ENCODE measurements at regions not wholly inside any gene's neighbourhood (a gene's known extent, or its start where the extent isn't known, plus 50 kb on each side); places are given as distances from the start of the nearest gene placed in this dataset.
"Not testable (repeated sequence)": the region's sequence is repeated elsewhere in the genome, so short reads cannot be mapped to it uniquely, and the experiment has no call there.

- FAIRE-seq = no peak
These were observed 97.1 kb downstream of the PLPPR4 start for GRCh38 chr1:99361406-99361805.

DNA sequence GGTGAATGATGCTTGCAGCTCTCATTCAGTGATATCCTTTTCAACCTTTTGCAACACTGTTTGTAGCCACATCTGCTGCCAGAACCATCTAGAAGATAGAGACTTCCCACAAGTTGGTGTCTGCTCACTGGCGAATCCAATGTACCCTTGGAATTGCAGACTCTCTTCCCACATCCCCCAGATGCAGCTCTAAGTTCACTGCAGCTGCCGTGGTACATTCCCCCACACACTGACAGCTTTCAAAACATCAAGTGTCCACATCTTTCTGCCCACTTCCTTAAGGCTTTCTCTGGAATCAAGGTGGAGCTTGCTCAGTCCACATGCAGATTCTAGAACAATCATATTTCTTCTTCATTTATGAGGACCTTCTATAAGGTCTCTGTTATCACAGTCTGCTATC is 99.2 kb downstream of the PLPPR4 start:
- no peak for FAIRE-seq

GRCh38 chr1:99365141-99365540 is 100.8 kb downstream of the PLPPR4 start:
- no peak for FAIRE-seq

DNA sequence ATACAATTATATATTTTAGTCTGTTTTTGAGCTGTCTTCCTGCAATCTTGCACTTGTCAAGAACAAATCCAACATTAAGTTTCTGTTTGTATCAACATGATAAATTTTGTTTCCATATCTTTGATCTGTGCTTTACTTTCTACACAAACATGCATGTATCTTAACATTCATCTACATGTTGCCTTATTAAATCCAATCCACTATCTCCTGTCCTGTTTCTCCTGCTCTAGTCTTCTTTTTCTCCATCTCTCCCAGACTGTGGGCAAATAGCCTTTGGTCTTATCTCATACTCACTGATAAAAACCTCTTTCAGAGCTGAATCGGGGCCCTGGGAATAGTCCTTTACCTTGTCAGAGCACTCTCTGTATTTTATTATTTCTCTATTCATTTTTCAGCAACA is 101.3 kb downstream of the PLPPR4 start:
- FAIRE-seq = no peak

DNA sequence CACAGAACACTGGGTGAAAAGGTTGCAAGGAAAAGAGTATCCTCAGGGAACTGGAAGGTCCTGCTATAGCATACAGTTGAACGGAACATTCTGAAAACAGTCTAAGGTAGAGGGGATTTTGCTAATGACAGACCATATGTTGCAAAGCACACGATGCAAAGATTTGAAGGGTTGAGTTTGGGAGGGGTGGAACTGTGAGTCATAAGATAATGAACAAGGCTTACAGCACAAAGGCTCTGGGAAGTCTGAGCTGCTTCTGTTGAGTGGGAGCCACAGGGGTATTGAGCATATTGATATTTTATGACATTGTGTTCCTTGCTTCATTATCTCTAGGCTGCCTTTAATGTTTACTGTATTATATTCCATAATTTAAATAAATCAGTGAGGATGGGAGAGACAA is 104.9 kb downstream of the PLPPR4 start:
- FAIRE-seq = no peak

GRCh38 chr1:99370476-99370875 is 106.2 kb downstream of the PLPPR4 start:
- FAIRE-seq = no peak

DNA sequence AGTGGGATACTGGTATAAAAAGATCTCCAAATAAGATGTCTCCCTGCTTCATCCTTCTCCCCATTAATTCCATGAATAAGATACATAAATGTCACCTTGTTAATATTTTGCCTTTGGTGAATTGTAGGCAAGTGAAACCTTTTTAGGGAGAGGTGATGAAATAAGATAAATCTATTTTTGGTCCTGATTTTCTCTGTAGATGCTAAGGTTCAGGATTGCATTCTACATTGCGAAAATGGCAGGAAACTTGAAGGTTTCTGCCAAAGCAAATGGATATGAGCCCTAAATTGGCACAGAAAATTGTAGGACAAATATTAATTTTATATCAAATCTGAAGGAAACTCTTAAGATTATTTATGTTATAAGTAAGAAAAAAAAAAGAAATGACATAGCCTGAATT is 107.1 kb downstream of the PLPPR4 start:
- FAIRE-seq = no peak

- no peak for FAIRE-seq
These were observed 109.8 kb downstream of the PLPPR4 start for GRCh38 chr1:99374109-99374508.

- FAIRE-seq = not testable (repeated sequence)
These were observed 110.4 kb downstream of the PLPPR4 start for GRCh38 chr1:99374693-99375092.

DNA sequence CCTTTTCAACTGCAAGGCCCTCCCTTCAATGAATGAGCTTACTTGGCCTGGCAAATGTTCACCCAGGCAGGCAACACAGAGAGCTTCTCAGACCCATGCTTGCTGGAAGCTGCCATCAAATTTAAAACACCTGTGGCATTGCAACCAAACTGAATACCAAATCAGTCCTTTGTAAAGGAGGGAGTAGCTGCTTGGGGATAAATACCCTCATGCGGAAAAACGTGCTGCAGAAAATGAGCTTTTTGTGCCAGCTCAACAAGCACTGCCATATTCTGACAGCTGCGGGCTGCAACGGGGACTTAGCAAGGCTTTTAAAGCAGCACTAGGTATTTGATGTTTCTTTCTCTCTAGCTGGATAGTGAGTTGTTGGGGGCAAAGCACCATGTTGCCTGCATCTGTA is 119.7 kb downstream of the PLPPR4 start:
- no peak for FAIRE-seq

GRCh38 chr1:99385852-99386251 is 121.6 kb downstream of the PLPPR4 start:
- FAIRE-seq = no peak

- no peak for FAIRE-seq
These were observed 132.1 kb downstream of the PLPPR4 start for GRCh38 chr1:99396389-99396788.

DNA sequence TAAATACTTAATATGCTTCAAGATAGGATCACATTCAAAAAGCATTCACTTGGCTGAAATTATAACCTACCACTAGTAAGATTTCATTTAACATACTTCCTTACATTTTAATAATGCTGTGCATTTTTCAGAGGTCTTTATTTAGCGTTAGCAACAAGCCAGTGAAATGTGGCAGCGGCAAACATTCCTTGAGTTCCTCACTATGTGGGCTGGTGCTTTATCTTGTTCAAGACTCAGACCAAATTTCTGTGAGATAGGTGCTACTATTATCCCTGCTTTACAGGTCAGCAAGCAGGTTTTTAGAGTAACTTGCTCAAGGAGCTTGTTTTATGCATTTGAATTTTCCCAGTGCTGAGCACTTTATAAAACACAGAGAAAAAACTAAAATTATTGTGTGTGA is 132.7 kb downstream of the PLPPR4 start:
- no peak for FAIRE-seq

GRCh38 chr1:99397863-99398262 is 133.6 kb downstream of the PLPPR4 start:
- FAIRE-seq = no peak

DNA sequence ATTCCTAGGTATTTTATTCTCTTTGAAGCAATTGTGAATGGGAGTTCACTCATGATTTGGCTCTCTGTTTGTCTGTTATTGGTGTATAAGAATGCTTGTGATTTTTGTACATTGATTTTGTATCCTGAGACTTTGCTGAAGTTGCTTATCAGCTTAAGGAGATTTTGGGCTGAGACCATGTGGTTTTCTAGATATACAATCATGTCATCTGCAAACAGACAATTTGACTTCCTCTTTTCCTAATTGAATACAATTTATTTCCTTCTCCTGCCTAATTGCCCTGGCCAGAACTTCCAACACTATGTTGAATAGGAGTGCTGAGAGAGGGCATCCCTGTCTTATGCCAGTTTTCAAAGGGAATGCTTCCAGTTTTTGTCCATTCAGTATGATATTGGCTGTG is 137.3 kb downstream of the PLPPR4 start:
- FAIRE-seq = not testable (repeated sequence)

DNA sequence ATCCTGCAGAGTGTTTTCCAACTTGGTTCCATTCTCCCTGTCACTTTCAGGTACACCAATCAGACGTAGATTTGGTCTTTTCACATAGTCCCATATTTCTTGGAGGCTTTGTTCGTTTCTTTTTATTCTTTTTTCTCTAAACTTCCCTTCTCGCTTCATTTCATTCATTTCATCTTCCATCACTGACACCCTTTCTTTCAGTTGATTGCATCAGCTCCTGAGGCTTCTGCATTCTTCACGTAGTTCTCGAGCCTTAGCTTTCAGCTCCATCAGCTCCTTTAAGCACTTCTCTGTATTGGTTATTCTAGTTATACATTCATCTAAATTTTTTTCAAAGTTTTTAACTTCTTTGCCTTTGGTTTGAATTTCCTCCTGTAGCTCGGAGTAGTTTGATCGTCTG is 140.1 kb downstream of the PLPPR4 start:
- not testable (repeated sequence) for FAIRE-seq

- not testable (repeated sequence) for FAIRE-seq
These were observed 141.0 kb downstream of the PLPPR4 start for GRCh38 chr1:99405325-99405724.

- no peak for FAIRE-seq
These were observed 142.7 kb downstream of the PLPPR4 start for GRCh38 chr1:99407018-99407417.

DNA sequence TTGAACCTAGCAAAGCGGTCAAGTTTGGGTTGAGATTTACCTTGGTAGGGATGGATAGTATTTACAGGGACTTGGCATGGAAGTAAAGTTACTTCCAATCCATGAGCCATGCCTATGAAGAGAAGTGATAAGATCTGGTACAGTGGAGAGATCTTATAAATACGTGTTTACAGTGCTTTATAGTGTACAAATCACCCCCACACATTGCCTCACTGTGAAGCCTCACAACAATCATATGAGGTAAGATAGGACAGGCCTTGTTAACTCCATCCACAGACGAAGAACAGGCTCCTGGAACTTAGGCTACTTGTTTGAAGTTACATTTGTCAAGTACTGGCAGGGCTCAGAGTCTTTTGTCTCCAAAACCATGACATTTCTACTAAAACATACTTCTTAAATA is 159.8 kb downstream of the PLPPR4 start:
- FAIRE-seq = no peak

DNA sequence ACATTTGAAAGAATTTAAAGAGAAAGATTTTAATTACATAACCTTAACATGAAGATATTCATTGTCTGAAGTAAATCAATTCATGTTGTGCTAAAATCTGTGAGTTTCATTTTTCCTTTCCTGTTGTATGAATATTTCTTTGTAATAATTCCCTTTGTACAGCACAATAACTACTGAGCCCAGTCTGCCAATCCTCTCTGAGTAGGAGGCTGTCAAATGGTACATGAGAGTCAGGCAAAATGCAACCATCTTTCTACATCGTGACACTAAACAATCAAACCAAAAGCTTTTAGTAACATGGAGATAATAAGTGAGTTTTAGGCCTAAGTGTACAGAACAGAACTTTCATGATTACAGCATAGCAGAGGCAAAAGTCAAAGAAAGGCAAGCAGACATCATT is 165.5 kb downstream of the PLPPR4 start:
- FAIRE-seq = no peak

DNA sequence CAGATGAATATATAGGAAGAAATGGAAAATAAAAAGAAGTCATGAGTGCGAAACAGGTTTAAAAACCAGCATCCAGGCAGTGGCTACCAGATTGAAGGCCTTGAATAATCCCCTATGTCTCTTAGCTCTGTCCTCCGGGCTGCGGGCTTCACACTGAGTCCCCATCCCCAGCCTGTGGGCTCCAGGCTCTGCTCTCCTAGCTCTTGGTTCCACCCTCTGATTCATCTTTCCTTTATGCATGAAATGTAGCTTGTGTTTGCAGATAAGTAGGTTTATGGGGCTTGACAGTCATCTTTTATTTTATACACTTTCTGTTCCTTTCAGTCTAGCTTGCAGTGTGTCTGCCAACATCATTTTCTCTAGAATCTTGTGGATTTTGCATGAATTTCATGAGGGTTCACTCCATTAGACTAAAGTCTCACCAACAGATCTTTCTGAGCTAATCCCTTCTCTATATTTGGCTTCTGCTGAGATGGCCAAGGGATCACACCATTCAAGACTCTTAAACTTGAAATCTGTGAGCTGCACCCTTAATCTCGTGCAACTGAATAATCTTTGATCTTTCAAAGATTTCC is 174.5 kb downstream of the PLPPR4 start:
- no peak for FAIRE-seq

DNA sequence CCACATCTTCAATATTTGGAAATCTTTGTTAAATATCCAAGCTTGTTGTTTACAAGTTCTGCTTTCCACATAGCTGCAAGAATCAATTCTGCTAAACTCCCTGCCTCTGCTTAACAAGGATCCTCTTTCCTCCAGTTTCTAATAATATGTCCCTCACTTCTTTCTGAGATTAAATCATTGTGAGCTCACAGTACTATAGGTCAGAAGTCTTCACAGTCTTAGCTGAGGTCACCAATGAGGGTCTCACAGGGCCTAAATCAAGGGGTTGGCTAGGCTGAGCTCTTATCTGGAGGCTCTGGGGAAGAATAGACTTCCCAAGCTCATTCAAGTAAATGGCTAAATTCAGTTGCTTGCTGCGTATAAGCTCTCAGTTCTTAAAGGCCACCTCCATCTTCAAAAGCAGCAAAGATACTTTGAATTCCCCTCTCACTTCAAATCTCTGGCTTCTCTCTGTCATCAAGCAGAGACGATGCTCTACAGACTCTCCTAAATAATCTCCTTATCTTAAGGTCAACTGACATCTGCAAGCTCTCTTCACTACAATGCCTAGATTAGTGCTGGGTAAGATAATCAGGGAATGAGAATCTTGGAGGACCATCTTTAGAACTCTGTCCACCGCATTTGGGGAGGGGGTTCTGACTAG is 175.3 kb downstream of the PLPPR4 start:
- no peak for FAIRE-seq

DNA sequence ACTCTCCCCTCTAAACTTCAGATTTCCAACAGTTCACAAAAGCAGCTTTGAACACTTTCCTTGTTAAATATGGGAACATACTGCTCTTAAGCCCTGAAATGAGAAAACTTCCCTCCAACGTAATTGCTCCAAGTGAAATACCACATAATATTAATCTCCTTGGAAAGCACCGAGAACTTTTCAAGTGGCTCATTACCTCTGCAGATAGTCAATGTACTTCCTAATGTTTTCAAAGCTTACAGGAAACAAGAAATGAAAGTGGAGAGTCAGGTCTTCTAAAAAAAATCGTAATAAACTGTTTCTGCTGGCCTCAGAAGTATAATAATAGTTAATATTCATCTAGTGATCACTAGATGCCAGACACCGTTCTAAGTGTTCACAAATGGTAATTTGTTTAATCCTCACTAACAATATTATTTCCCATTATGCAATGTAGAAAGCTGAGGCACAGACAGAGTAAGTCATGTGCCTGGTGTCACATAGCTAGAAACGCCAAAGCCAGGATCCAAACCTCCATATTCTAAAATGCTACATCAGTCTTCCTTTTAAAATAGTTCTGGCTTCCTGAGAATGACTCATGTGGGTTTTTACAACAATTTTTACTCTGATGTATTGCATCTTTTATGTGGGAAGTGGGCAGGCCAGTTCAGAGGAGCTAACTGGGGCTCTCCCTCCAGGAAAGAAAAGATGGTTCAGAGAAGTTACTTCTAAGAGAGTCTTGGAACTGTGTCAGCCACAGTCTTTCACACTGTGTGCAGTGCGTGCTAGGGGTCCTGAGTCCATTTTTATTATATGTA is 177.2 kb downstream of the PLPPR4 start:
- no peak for FAIRE-seq

GRCh38 chr1:99444211-99444927 is 180.1 kb downstream of the PLPPR4 start:
- FAIRE-seq = not testable (repeated sequence)
